Pancreas (tissue), 10 donors: ENCODE measurements at regions not wholly inside any gene's neighbourhood (a gene's known extent, or its start where the extent isn't known, plus 50 kb on each side); places are given as distances from the start of the nearest gene placed in this dataset.
A peak's percentile ranks its signal among the peaks of the same experiment; 100 is the strongest.

Experiments
- ATAC-seq, 4 donors: fragments of 200-7000 bp; cut with Tn5 transposase; one replicate each; pipeline versions ENCODE4 v1.8.0 to v1.9.1; 2020; ENCODE audit warnings: mild to moderate bottlenecking in 4 of 4, moderate library complexity in 4 of 4
- DNase-seq, 6 donors: peaks; one replicate each; pipeline ENCODE4 v3.0.0-alpha.2; 2020
- FAIRE-seq: peaks from 2 replicates; lab custom pipeline; 2012; peaks lifted over from hg19 to GRCh38; lab: Jason Lieb, UNC
- H3K27ac ChIP-seq, 4 donors: fragments of 200-600 bp; sonication (generic); 1 replicate in 3 of 4; 2 replicates in 1 of 4; pipeline versions ENCODE4 v1.5.0 to v1.8.0; 2020
- H3K27me3 ChIP-seq, 4 donors: fragments of 200-600 bp; one replicate each; pipeline ENCODE4 v1.8.0; 2021
- H3K36me3 ChIP-seq, 3 donors: fragments of 200-600 bp; sonication (generic) in 1 of 3; one replicate each; pipeline versions ENCODE4 v1.5.0 to v1.8.0; 2020 to 2021
- H3K4me1 ChIP-seq, 3 donors: fragments of 200-600 bp; one replicate each; pipeline ENCODE4 v1.8.0; 2021
- H3K4me3 ChIP-seq, 4 donors: fragments of 200-600 bp; sonication (generic) in 2 of 4; one replicate each; pipeline versions ENCODE4 v1.5.0 to v1.8.0; 2020 to 2021
- H3K9me3 ChIP-seq, 4 donors: fragments of 200-600 bp; one replicate each; pipeline ENCODE4 v1.8.0; 2021
- CTCF ChIP-seq, 4 donors: fragments of 200-600 bp; sonication (generic) in 3 of 4; IDR thresholded peaks; one replicate each; pipeline versions ENCODE4 v1.5.0 to v1.8.0; 2021; ENCODE audit warnings: antibody characterized with exemption in 4 of 4
- WGBS, 2 donors: extraction: QIAGEN DNeasy Blood & Tissue Kit; methylation state at CpG; one replicate each; pipeline ENCODE4 v1.1.7; 2013; 5-methylcytosine and 5-hydroxymethylcytosine counted together
- intact Hi-C, 3 donors: fragments of 100-400 bp; cut with DNase I; formaldehyde crosslinking; loops; one replicate each; pipeline versions ENCODE4 v1.11.1 to v1.14.2; 2022
- donor health status: healthy with polysubstance abuse.
- donor health status: DM: no; HTN: no; CAD: no; lungs with moderate emphysema.
- donor health status: DM: no; HTN: no; CAD: no.
- donor health status: control.
- donor health status: control.
- donor health status: Bipolar disorder and iron deficiency.
- donor health status: DM: yes; HTN: yes; CAD: no.
- donor health status: DM: no; HTN: no; CAD: no.
- donor health status: DM: no; HTN: no; CAD: no.
- donor health status: DM: yes; HTN: yes; CAD: no.

GRCh38 chr5:173477345-173478040 lies 139.0 kb downstream of the BOD1 start:
- DNase-seq (no peak), FAIRE-seq (no peak), ATAC-seq (peak in 1 of 4 donors; percentile 25)
- H3K4me1 ChIP-seq, result peaks cover 8 to 16% (median 13%) of the 10 kb centered on the region in 3 donors
- WGBS, 2 donors, result 64 to 67% methylated on average over 13 of the region's 13 CpGs
- H3K27me3 ChIP-seq, result no peaks in the 10 kb centered on the region
- H3K36me3 ChIP-seq, result no peaks in the 10 kb centered on the region
- no peak overlapping the region for H3K4me3 ChIP-seq
- no peak for TF ChIP-seq CTCF (IDR thresholded peaks at IDR 0.05)
- H3K27ac ChIP-seq, result no peak overlapping the region
- intact Hi-C loops, result no loop called here
- no peaks in the 10 kb centered on the region for H3K9me3 ChIP-seq

GRCh38 chr5:173475780-173476179 lies 140.7 kb downstream of the BOD1 start:
- no peak for FAIRE-seq
- WGBS, 2 donors, result 80 to 85% methylated on average over 2 of the region's 2 CpGs
- Histone ChIP-seq H3K27ac (no peak overlapping the region), H3K27me3 (no peaks in the 10 kb centered on the region), H3K4me3 (no peak overlapping the region), H3K4me1 (peaks cover 15 to 26% (median 21%) of the 10 kb centered on the region in 3 donors), H3K36me3 (no peaks in the 10 kb centered on the region), H3K9me3 (no peaks in the 10 kb centered on the region)
- intact Hi-C loops, result no loop called here
- no peak for TF ChIP-seq CTCF (IDR thresholded peaks at IDR 0.05)
- ATAC-seq, result no peak
- no peak for DNase-seq

GRCh38 chr5:173474881-173475287 lies 141.6 kb downstream of the BOD1 start:
- WGBS, 2 donors, result 65 to 77% methylated on average over 5 of the region's 5 CpGs
- Histone ChIP-seq H3K4me1 (peaks cover 15 to 26% (median 21%) of the 10 kb centered on the region in 3 donors), H3K4me3 (no peak overlapping the region), H3K36me3 (no peaks in the 10 kb centered on the region), H3K9me3 (no peaks in the 10 kb centered on the region), H3K27ac (no peak overlapping the region), H3K27me3 (no peaks in the 10 kb centered on the region)
- ATAC-seq, result no peak
- DNase-seq, result no peak
- no peak for FAIRE-seq
- intact Hi-C loops, result no loop called here
- no peak for TF ChIP-seq CTCF (IDR thresholded peaks at IDR 0.05)

- intact Hi-C loops, result no loop called here
- DNase-seq (no peak), FAIRE-seq (no peak), ATAC-seq (peak; percentile 27 to 39 (median 35))
- peak overlapping the region in 3 of 4 donors; percentile 72 to 78 (median 75) for H3K27ac ChIP-seq
- WGBS, 2 donors, result 58% methylated on average over 6 of the region's 6 CpGs
- H3K4me3 ChIP-seq, result no peak overlapping the region
- H3K27me3 ChIP-seq, result no peaks in the 10 kb centered on the region
- no peak for TF ChIP-seq CTCF (IDR thresholded peaks at IDR 0.05)
- H3K4me1 ChIP-seq, result peaks cover 15 to 26% (median 21%) of the 10 kb centered on the region in 3 donors
- H3K36me3 ChIP-seq, result no peaks in the 10 kb centered on the region
- no peaks in the 10 kb centered on the region for H3K9me3 ChIP-seq
Observed at GRCh38 chr5:173473288-173473687, 143.2 kb downstream of the BOD1 start.

GRCh38 chr5:173472784-173473278 lies 143.6 kb downstream of the BOD1 start:
- H3K27ac ChIP-seq, result peak overlapping the region; percentile 55 to 78 (median 74)
- FAIRE-seq (no peak), ATAC-seq (peak; percentile 45 to 69 (median 64))

More at GRCh38 chr5:173472784-173473278, 143.6 kb downstream of the BOD1 start:
- Histone ChIP-seq H3K9me3 (no peaks in the 10 kb centered on the region), H3K27me3 (no peaks in the 10 kb centered on the region), H3K36me3 (no peaks in the 10 kb centered on the region), H3K4me1 (peaks cover 15 to 26% (median 21%) of the 10 kb centered on the region in 3 donors), H3K4me3 (no peak overlapping the region)
- no peak for TF ChIP-seq CTCF (IDR thresholded peaks at IDR 0.05)
- intact Hi-C loops, result no loop called here
- WGBS, 2 donors, result 54 to 59% methylated on average over 3 of the region's 3 CpGs
- DNase-seq, result peak in 2 of 6 donors; percentile 33 to 56
